ENCODE measurements at regions not wholly inside any gene's neighbourhood (a gene's known extent, or its start where the extent isn't known, plus 50 kb on each side); places are given as distances from the start of the nearest gene placed in this dataset.
"Not testable (repeated sequence)": the region's sequence is repeated elsewhere in the genome, so short reads cannot be mapped to it uniquely, and the experiment has no call there.

DNA sequence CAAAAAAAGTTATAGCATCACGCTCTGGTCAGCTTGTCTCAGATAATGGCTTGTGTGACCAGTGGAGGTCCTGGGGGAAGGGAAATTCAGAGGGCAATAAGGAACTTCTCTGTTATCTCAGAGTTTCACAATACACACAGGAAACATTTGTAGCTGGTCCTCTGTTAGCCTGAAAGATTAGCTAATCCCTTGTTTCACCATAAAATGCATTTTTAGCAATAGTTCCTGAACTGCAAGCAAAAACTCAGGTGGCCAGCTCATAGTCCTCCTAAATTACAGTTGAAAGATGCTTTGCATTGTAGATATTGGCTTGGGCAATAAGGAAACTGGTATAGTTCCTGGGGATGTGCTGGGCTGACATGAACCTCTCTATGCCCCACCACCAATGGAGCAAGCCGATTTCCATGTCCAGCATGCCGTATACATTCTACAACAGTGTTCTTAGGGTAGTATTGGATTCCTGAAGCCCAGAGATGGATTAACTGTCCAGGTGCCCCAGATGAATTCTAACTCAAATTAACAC lies 141.5 kb upstream of the TBL1XR1 start:
- DNase-seq (ENCODE audit: low read depth in 2 of 2), result no peak

DNA sequence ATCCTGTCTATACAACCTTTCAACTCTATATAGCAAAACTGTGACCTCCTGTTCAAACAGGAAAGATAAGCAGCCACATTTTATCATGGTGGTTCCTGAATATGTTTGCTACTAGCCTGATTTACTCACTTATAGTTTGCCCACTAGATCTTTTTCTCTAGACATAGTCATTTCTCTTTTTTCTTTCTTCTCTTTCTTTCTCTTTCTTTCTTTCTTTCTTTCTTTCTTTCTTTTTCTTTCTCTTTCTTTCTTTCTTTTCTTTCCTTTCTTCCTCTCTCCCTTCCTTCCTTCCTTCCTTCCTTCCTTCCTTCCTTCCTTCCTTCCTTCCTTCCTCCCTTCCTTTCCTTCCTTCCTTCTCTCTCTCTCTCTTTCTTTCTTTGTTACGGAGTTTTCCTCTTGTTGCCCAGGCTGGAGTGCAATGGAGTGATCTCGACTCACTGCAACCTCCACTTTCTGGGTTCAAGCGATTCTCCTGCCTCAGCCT lies 142.0 kb upstream of the TBL1XR1 start:
- DNase-seq (ENCODE audit: low read depth in 2 of 2), result not testable (repeated sequence)

DNA sequence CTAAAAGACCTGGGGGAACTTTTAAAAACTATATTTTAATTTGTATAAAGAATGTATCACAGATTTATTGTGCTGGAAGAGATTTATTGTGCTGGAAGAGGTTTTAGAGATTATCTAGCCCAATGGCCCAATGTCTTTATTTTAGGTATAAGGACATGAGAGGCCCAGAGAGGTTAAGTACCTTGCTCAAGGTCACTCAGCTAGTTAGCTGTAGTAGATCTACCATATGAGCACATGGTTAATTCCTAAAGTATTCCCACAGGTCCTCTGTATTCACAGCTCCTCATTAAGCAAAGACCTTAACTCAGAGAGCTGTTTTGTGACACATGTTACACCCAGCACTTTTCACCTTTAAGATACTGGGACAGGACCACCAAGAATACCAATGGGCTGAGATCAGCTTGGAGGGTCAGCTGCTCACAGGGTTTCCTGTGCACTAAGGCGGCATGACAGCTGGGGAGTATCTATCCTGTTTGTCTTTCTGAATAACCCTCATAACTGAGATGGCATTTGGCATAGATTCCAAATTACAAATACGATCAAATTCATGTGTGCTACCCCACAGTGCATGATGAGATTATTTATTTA lies 143.1 kb upstream of the TBL1XR1 start:
- DNase-seq (ENCODE audit: low read depth in 2 of 2), result no peak

DNA sequence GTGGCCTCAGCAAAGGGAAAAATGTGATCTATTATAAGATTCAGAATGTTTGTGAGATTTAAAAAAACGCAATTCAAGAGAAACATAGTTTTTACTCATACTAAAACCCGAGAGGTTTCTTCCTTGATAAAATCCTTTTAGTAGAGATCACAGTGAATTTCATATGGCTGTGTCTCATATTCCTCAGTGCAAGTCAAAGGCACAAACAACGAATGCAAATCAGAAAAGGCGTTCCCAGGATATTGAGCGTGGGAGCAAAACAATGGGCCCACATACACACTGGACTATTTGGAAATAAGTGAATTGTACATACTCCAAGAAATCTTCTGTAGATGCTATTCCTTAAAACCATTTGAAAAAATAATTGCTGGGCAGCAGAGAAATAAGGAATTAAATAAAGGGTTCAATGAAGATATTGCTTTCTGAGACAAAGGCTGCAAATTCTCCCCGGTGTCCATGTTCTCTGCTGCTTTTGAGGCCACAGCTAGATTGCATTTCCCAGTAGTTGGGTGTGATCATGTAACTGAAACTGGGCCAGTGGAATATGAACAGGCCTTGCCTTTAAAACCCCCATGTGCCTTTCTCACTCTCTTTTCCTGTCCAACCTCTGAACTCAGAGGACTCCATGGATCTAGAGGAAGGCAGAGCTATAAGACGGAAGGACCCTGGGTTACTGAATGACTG lies 144.6 kb upstream of the TBL1XR1 start:
- no peak for DNase-seq (ENCODE audit: low read depth in 2 of 2)

DNA sequence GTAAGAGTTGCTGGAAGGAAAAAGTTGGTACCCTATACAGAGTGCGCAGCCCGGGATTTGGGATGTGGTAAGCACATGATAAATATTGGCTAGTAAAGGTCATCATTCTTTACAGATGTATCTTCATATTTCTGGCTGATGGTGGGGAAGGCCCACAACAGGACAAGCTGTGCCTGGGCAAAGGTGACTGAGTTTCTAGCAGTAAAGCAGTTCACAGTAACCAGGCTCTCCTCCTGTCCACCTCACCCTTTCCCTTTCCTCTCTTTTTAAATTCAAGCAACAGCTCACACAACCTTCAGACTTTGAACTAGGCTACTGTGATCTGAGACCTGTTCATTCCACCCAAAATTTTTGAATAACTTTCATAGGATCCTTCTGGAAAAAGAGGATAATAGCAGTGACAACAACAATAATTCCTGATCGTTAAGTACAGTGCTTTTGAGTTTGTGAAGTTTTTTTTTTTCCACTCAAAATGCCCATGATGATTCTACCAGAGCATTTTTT lies 145.9 kb upstream of the TBL1XR1 start:
- no peak for DNase-seq (ENCODE audit: low read depth in 2 of 2)

- DNase-seq (ENCODE audit: low read depth in 2 of 2), result peak; percentile 19 to 59
Measured at GRCh38 chr3:177345049-177345972, 148.0 kb upstream of the TBL1XR1 start.

DNA sequence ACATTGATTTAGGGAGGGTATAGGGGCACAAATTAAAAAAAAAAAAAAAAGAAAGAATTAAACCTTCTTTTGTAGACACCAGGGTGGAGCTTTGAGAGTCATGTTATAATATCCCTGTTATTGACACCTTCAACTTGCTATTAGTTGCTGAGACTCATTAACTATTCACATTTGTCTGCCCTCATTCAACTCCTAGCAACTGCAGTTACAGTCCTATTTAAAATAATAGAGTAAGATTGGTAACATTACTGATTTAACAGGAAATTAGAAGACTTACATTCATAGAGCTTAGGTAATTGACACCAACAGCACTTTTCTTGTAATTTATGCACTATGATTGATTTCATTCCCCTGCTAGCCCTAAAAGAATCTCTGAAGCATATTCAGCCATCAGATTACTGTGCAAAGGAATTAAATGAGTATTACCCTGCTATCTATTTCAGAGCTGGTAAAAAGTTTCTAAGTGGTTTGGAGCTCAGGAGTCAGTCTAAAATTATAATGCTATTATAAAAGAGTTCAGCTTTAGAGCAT lies 148.8 kb upstream of the TBL1XR1 start:
- no peak for DNase-seq (ENCODE audit: low read depth in 2 of 2)

- DNase-seq (ENCODE audit: low read depth in 2 of 2), result no peak
Measured at GRCh38 chr3:177346878-177347277, 149.6 kb upstream of the TBL1XR1 start.

DNA sequence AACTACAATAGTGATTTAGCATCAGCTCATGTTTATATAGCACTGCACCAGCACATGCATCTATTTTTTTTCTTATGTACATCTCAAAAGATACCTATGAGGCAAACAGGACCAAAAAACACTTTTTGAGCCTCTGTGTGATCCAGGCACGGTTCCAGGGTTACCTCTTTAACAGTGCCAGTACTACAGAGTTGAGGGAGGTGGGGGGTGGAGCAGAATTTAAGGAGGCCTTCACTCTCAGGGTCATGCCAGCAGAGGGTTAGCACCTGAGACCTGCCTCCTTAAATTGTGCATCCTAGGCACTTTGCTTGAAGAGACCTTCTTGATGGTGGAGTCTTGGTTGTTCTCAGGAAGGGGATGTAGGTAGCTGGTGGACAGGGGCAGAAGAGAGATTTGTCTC lies 150.3 kb upstream of the TBL1XR1 start:
- no peak for DNase-seq (ENCODE audit: low read depth in 2 of 2)

GRCh38 chr3:177348974-177349373 lies 151.7 kb upstream of the TBL1XR1 start:
- no peak for DNase-seq (ENCODE audit: low read depth in 2 of 2)

DNA sequence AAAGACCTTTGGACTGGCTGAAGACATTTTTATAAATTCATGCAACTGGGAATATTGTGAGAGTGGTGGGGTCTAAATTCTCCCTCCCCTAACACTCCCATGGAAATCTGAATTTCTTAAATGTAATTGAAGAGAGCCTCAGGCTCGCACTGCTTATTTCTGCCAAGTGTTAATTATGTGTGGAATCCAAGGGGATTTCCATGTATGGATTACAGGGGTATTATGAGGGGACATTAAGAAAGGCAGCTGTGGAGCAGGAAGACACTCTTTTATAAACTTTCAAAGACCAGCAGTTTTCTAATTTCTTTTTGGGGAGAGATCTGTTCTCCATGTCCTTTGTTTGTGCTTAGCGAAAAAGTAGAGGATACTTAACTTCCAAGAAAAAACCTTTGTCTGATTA lies 152.1 kb upstream of the TBL1XR1 start:
- no peak for DNase-seq (ENCODE audit: low read depth in 2 of 2)

DNA sequence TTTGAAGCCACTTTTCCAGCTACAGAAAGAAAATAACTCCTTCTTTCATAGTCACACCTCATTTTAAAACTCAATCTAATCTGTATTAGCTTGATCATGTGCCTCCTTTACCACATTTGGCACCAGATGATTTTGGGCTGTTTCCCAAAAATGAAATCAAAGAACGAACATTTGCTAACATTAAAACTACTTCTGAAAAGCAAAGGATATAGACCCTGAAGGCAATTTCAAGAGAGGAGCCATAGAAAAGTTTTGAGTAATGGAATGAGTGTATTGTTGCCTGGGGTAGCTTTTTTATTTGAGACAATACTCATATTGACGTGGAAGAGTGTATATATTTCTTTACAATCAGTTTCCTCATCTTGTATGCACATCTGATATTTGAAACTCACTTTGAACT lies 152.8 kb upstream of the TBL1XR1 start:
- DNase-seq (ENCODE audit: low read depth in 2 of 2), result no peak

- no peak for DNase-seq (ENCODE audit: low read depth in 2 of 2)
Measured at GRCh38 chr3:177351206-177351605, 153.9 kb upstream of the TBL1XR1 start.

DNA sequence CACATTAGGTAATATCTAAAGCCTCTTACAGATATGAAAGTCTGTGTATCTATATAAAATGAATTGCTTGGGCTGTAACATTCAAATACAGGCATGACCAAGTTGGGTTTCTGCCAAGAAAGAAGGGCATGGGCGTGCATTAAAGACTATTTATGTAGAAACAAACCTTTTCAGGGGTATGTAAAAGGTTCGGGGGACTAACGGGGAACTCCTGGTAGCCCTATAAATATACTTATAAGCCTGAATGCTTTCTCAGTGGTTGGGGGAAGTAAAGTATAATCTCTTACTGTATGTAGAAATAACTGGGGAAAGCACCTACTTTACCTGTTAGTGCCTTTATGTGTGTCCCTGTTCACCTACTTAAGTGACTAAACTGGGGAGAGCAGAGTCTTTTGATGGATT lies 154.5 kb upstream of the TBL1XR1 start:
- no peak for DNase-seq (ENCODE audit: low read depth in 2 of 2)

DNA sequence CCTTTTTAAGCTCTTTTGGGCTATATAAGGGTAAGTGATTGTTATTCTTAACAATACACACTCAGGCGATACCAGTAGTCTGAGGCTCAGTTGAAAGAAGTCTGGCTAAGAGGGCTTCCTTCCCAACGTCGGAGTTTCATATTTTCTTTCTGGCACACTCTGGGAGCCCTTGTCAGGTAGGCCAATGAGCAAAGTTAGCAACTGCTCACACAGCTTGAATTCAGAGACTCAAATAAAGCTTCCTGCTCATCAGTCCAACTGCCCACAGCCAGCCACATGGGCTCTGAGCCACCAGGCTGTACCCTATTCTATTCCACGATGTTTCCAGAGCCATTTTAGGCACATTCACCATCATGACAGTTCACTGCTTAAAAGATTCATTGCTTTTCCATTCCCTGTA lies 155.1 kb upstream of the TBL1XR1 start:
- no peak for DNase-seq (ENCODE audit: low read depth in 2 of 2)

DNA sequence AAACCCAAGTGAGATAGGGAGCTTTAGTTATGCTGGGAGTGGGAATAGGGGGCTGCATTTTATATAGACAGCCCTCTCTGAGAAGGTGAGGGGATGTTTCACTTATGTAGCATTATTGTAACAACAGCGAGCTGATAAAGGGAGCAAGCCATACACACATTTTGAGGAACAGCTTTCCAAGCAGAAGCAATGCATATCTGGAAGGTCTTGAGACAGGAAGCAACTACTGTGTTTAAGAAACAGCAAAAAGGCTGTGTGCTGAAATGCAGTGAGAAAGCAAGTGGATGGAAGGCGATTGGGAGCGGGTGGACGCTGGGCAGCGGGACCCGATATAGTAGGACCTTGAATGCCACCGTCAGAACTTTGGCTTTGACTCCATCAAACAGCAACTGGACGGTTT lies 155.9 kb upstream of the TBL1XR1 start:
- DNase-seq (ENCODE audit: low read depth in 2 of 2), result no peak

DNA sequence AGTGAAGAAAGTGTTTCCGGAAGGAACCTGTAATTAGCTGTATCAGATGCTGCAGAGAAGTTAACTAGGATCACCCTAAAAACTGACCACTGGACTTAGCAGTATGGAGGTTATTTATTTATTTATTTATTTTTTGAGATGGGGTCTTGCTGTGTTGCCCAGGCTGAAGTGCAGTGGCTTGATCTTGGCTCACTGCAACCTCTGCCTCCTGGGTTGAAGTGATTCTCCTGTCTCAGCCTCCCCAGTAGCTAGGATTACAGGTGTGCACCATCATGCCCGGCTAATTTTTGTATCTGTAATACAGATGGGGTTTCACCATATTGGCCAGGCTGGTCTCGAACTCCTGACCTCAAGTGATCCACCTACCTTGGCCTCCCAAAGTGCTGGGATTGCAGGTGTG lies 156.6 kb upstream of the TBL1XR1 start:
- not testable (repeated sequence) for DNase-seq (ENCODE audit: low read depth in 2 of 2)

- no peak for DNase-seq (ENCODE audit: low read depth in 2 of 2)
Measured at GRCh38 chr3:177354466-177354865, 157.2 kb upstream of the TBL1XR1 start.

DNA sequence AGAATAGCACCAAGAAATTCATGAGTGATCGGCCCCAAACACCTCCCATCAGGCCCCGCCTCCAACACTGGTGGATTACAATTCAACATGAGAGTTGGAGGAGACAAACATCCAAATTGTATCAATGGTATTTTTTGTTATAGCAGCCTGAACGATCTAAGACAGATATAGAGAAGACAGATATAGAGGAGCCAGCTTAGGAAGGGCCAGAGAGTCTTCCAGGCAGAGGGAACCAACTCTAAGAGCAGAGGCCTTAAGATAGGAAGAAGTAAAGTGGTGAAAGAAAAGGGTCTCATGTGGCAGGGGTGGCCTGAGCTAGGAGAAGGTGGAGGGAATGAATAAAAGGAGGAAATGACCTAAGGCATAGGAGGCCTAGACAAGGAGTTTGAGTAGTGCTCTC lies 158.8 kb upstream of the TBL1XR1 start:
- no peak for DNase-seq (ENCODE audit: low read depth in 2 of 2)

DNA sequence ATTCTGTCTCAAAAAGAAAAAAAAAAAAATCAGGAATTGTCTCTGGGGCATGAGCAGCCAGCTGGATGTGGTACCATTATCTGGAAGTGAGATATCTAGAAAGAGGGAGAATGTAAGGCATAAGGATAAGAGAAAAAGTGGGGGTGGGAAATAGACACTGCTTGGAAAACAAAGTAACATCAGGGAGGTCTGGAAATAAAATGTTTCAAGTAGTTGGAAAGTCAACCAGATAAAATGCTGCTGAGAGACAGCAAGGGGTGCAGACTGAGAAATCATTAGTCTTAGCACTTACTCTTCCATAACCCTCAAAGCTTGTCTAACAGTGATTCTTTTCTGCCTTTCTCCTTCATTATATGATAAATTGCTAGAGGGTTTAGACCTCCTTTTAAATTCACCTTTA lies 159.7 kb upstream of the TBL1XR1 start:
- DNase-seq (ENCODE audit: low read depth in 2 of 2), result no peak

DNA sequence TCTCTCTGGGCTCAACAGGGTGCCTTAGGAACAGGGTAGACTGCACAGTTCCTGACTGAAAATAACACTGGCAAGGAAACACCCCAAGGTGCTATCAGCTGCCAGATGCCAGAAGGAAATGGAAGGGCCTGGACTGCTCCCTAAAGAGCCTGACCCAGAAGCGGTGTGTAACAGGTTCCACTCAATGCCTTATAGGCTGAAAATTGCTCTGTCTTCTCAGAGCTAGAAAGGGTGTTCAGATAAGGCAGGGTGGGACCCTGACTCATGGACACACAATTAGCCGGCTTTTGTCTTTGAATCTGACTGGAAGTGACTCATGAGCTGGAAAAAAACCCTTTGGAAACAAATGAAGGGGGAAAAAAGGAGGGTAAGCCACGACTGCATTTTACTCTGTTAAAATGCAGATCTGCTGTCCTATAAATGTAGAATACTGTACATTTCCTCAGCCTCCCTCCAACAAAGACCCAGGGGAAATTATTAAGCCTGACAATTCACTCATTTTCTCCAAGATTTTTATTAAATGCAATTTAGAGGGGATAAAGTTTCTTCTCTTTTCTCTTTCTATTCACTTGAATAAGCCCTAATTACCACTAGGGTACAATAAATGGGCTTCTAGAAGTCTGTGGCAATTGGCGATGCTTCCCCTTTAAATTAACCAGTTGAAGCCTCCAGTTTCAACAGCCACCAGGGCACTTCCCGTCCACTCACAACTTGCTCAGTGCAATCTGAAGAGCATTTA lies 160.2 kb upstream of the TBL1XR1 start:
- no peak for DNase-seq (ENCODE audit: low read depth in 2 of 2)

Measured in activated CD4-positive, alpha-beta T cell treated with anti-CD3 and anti-CD28 coated beads for 24 hours (primary cell).